Esophagus mucosa (tissue), 1 donor: ENCODE measurements at regions not wholly inside any gene's neighbourhood (a gene's known extent, or its start where the extent isn't known, plus 50 kb on each side); places are given as distances from the start of the nearest gene placed in this dataset.
A peak's percentile ranks its signal among the peaks of the same experiment; 100 is the strongest.
"Not testable (repeated sequence)": the region's sequence is repeated elsewhere in the genome, so short reads cannot be mapped to it uniquely, and the experiment has no call there.

ENCODE experiments used
- ATAC-seq: fragments of 200-7000 bp; cut with Tn5 transposase; one replicate; pipeline ENCODE4 v1.9.1; 2020
- donor health status: DM: yes; HTN: yes; CAD: no.

- ATAC-seq: no peak
Measured at GRCh38 chr5:33072296-33072695, 361.2 kb downstream of the NPR3 start.

DNA sequence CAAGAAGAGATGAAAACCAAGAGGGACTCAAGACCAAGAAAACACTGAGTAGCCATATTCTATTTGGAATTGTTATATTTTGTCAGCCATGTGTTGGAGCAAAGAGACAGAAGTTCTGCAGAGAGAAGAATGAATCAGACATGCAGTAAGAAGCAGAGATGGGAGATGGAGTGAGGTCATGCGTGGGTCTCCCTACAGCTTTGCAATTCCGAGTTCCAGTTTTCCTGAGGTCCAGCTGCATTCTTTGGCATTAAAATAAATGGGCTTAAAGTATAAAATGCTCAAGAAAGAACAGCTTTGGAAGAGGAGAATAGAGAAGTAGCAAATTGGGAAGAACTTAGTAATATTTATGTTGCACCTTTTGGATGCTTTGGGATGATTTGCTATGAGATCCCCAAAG, 361.6 kb downstream of the NPR3 start:
- no peak for ATAC-seq

DNA sequence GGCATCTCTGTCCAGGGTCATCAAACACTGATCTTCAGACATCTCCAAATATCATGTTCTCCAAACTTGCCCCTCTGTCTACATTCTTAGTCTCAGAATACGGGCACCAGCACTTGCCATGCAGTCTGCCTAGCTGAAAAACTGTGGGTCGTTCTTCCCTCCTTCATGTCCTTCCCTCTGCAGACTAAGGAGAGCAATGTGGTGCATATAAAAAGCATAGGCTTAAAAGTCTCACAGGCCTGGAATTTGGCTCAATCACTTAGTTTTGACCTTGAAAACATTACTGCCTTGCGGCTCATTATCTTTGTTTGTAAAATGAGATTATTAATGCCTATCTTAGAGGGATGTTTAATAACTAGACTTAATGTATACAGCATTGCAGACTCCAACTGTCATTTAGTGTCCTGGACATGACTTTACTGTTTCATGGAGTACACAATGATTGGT, 362.8 kb downstream of the NPR3 start:
- no peak for ATAC-seq

GRCh38 chr5:33074548-33074947, 363.4 kb downstream of the NPR3 start:
- no peak for ATAC-seq

GRCh38 chr5:33075731-33076130, 364.6 kb downstream of the NPR3 start:
- no peak for ATAC-seq

- no peak for ATAC-seq
Measured at GRCh38 chr5:33079548-33079947, 361.2 kb upstream of the TARS1 start.

GRCh38 chr5:33080287-33080686, 360.5 kb upstream of the TARS1 start:
- no peak for ATAC-seq

GRCh38 chr5:33088176-33088575, 352.6 kb upstream of the TARS1 start:
- ATAC-seq: no peak

GRCh38 chr5:33091571-33092363, 349.0 kb upstream of the TARS1 start:
- ATAC-seq: no peak

- no peak for ATAC-seq
Measured at GRCh38 chr5:33092719-33093118, 348.0 kb upstream of the TARS1 start.

DNA sequence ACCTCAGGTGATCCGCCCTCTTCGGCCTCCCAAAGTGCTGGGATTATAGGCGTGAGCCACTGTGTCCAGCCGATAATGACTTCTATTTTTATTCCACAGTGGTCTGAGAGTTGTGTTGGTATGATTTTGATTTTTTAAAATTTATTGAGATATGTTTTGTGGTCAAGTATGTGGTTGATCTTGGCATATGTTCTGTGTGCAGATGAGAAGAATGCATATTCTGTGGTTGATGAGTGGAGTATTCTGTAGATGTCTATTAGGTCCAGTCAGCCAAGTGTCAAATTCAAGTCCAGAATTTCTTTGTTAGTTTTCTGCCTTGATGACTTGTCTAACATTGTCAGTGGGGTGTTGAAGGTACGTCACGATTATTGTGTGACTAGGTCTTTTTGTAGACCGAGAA, 338.2 kb upstream of the TARS1 start:
- no peak for ATAC-seq

DNA sequence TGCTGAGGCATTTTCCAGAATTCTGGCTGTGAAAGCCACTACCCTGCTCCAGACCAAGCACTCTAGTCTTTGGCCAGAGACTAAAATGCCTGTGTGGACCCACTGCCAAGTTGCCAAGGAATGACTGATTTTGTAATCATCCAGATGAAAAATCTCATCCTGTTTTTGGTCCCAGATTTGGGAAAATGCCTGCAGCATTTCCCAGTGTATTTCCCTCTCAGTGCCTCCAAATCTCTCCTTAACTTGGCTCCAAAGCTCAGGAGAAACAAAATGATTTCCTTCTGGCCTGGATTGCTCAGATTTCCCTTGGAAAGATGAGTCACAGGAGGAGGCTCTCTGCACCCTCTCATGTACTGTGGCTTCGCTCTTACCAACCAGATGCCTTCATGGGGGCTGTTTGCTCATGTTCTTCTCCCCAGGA, 335.2 kb upstream of the TARS1 start:
- ATAC-seq: no peak

DNA sequence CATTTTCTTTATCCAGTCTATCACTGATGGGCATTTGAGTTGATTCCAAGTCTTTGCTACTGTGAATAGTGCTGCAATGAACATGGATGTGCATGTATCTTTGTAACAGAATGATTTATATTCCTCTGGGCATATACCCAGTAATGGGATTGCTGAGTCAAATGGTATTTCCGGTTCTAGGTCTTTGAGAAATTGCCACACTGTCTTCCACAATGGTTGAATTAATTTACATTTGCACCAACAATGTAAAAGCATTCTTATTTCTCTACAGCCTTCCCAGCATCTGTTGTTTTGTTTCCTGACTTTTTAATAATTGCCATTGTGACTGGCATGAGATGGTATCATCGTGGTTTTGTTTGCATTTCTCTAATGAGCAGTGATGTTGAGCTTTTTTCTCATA, 330.3 kb upstream of the TARS1 start:
- not testable (repeated sequence) for ATAC-seq

DNA sequence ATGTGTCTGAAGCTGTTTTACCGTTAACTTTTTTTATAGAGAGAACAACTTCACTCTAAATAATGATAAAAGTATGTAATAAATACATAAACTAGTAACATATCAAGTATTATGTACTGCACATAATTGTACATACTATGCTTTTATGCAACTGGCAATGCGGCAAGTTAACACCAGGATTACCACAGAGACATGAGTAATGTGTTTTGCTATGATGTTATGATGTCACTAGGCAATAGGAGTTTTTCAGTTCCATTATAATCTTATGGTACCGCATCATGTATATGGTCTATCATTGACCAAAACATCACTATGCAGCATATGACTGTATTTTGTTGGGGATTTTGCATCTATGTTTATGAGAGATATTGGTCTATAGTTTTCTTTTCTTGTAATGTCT, 326.4 kb upstream of the TARS1 start:
- no peak for ATAC-seq

- ATAC-seq: no peak
Measured at GRCh38 chr5:33115467-33115866, 325.3 kb upstream of the TARS1 start.

GRCh38 chr5:33118761-33119415, 321.9 kb upstream of the TARS1 start:
- peak; percentile 68 for ATAC-seq

GRCh38 chr5:33120671-33121070, 320.1 kb upstream of the TARS1 start:
- no peak for ATAC-seq

- no peak for ATAC-seq
Measured at GRCh38 chr5:33129309-33129708, 311.5 kb upstream of the TARS1 start.

DNA sequence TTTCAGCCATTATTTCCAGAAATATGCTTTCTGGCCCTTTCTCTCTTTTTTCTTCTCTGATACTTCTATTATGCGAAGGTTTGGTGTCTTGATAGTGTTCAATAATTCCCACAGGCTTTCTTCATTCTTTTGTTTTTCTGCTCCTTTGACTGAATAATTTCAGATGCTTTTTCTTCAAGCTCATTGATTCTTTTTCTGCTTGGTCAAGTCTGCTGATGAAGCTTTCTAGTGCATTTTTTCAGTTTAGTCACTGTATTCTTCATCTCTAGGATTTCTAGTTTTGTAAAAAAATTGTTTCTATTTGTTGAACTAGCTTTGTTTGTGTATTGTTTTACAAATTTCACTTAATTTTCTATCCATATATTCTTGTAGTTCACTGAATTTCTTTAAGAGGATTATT, 304.0 kb upstream of the TARS1 start:
- no peak for ATAC-seq

- ATAC-seq: not testable (repeated sequence)
Measured at GRCh38 chr5:33138145-33138544, 302.6 kb upstream of the TARS1 start.

DNA sequence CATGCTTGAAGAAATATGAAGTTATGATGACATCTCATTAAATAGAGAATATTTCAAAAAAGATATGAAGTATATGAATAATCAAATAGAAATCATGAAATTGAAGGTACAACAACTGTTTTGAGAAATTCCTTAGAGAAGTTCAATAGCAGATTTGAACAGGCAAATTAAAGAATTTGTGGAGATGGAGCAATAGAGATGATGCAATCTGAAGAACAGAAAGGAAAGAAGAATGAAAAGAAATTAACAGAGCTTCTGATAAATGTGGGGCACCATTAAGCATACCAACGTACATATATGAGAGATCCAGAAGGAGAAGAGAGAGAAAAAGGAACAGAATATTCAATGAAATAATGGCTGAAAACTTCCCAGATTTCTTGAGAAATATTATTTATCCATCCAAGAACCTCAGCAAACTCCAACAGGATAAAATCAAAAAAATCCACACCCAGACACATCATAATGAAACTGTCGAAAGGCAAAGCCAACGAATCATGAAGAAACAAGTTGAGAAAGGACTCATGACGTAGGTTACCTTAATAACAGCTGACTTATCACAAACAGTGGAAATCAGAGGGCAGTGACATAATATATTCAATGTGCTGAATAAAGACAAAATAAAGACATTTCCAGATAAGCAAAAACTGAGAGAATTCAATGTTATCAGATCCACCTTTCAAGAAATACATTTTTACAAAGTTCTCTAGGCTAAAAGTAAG, 297.2 kb upstream of the TARS1 start:
- peak; percentile 40 for ATAC-seq

GRCh38 chr5:33146881-33147280, 293.9 kb upstream of the TARS1 start:
- ATAC-seq: peak; percentile 66

- peak; percentile 87 for ATAC-seq
Measured at GRCh38 chr5:33148076-33148513, 292.7 kb upstream of the TARS1 start.

DNA sequence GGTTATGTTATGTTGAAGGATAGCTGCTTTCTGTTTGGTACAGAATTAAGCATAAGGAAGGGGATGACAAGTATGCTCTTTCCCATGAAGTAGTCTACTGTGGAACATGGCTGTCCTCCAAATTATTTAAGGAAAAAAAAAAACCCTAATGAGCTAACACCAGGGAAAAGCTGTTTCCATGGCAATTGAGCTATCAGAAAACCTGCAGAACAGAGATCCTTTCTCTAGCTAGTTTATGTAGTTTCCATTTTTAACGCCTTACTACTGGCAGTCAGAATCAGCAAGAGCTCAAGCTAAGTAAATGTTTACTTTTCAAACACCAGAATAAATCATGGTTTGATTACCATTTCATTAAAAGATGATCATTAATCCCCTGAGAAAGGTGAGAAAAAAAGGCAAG, 287.4 kb upstream of the TARS1 start:
- ATAC-seq: no peak
